Testis (tissue), 2 donors: ENCODE measurements at regions not wholly inside any gene's neighbourhood (a gene's known extent, or its start where the extent isn't known, plus 50 kb on each side); places are given as distances from the start of the nearest gene placed in this dataset.

Source experiments
- DNase-seq: peaks from one replicate; pipeline ENCODE4 v3.0.0-alpha.2; 2019
- H3K27ac ChIP-seq, 2 donors: fragments of 200-600 bp; sonication (generic); one replicate each; pipeline ENCODE4 v1.5.1; 2019
- H3K27me3 ChIP-seq: fragments of 200-600 bp; sonication (generic); one replicate; pipeline ENCODE4 v1.5.1; 2019
- H3K36me3 ChIP-seq: fragments of 200-600 bp; sonication (generic); one replicate; pipeline ENCODE4 v1.5.1; 2017; ENCODE audit warnings: low read depth; ENCODE audit errors: missing control alignments
- H3K4me1 ChIP-seq: fragments of 200-600 bp; sonication (generic); one replicate; pipeline ENCODE4 v1.5.1; 2019
- H3K4me3 ChIP-seq, 2 donors: fragments of 200-600 bp; sonication (generic); one replicate each; pipeline ENCODE4 v1.5.1; 2017 to 2019
- H3K9me3 ChIP-seq: fragments of 200-600 bp; sonication (generic); one replicate; pipeline ENCODE4 v1.5.1; 2017
- POLR2A ChIP-seq: fragments of 450-650 bp; IDR thresholded peaks from one replicate; pipeline ENCODE4 v1.6.1; 2017; ENCODE audit warnings: antibody characterized with exemption, mild to moderate bottlenecking, moderate library complexity
- WGBS, 2 donors: methylation state at CpG; one replicate each; pipeline ENCODE4 v1.1.5; 2018; 5-methylcytosine and 5-hydroxymethylcytosine counted together
- intact Hi-C: fragments of 100-400 bp; cut with DNase I; formaldehyde crosslinking; loops from one replicate; pipeline ENCODE4 v1.15.1; 2023; ENCODE audit warnings: low total_unique reads
- TF ChIP-seq, protein P1 (sequence below), 3 experiments: fragments of 450-650 bp in 2 of 3; fragments of 200-600 bp in 1 of 3; sonication (generic) in 1 of 3; IDR thresholded peaks; one replicate each; pipeline ENCODE4 v1.5.1; 2016 to 2019; ENCODE audit warnings: antibody characterized with exemption in 3 of 3, mild to moderate bottlenecking in 2 of 3, moderate library complexity in 1 of 3

- Histone ChIP-seq H3K9me3 (no peaks in the 10 kb centered on the region), H3K4me3 (no peak overlapping the region), H3K27me3 (no peaks in the 10 kb centered on the region), H3K27ac (no peak overlapping the region), H3K4me1 (no peaks in the 10 kb centered on the region), H3K36me3 (no peaks in the 10 kb centered on the region)
- no peak for DNase-seq
- intact Hi-C loops: no loop called here
- WGBS, 2 donors: 57 to 67% methylated on average over 3 of the region's 3 CpGs
- TF ChIP-seq, protein P1, sequence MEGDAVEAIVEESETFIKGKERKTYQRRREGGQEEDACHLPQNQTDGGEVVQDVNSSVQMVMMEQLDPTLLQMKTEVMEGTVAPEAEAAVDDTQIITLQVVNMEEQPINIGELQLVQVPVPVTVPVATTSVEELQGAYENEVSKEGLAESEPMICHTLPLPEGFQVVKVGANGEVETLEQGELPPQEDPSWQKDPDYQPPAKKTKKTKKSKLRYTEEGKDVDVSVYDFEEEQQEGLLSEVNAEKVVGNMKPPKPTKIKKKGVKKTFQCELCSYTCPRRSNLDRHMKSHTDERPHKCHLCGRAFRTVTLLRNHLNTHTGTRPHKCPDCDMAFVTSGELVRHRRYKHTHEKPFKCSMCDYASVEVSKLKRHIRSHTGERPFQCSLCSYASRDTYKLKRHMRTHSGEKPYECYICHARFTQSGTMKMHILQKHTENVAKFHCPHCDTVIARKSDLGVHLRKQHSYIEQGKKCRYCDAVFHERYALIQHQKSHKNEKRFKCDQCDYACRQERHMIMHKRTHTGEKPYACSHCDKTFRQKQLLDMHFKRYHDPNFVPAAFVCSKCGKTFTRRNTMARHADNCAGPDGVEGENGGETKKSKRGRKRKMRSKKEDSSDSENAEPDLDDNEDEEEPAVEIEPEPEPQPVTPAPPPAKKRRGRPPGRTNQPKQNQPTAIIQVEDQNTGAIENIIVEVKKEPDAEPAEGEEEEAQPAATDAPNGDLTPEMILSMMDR (IDR thresholded peaks at IDR 0.05): no peak
- TF ChIP-seq POLR2A: no peak
These were observed 451.1 kb downstream of the SH2D4B start for GRCh38 chr10:80988755-80989154.

GRCh38 chr10:80996615-80997193 lies 459.0 kb downstream of the SH2D4B start:
- no peak for DNase-seq
- 75 to 89% methylated on average over 7 of the region's 7 CpGs for WGBS, 2 donors
- Histone ChIP-seq H3K4me1 (no peaks in the 10 kb centered on the region), H3K4me3 (no peak overlapping the region), H3K27me3 (no peaks in the 10 kb centered on the region), H3K9me3 (no peaks in the 10 kb centered on the region), H3K27ac (no peak overlapping the region), H3K36me3 (no peaks in the 10 kb centered on the region)
- intact Hi-C loops: no loop called here
- TF ChIP-seq, protein P1 (IDR thresholded peaks at IDR 0.05): no peak
- no peak for TF ChIP-seq POLR2A

GRCh38 chr10:81000781-81001180 lies 463.1 kb downstream of the SH2D4B start:
- intact Hi-C loops: no loop called here
- Histone ChIP-seq H3K36me3 (no peaks in the 10 kb centered on the region), H3K4me1 (no peaks in the 10 kb centered on the region), H3K4me3 (no peak overlapping the region), H3K9me3 (no peaks in the 10 kb centered on the region), H3K27ac (no peak overlapping the region), H3K27me3 (no peaks in the 10 kb centered on the region)
- DNase-seq: no peak
- WGBS, 2 donors: 77 to 80% methylated on average over 1 of the region's 1 CpG
- TF ChIP-seq, protein P1 (IDR thresholded peaks at IDR 0.05): no peak
- TF ChIP-seq POLR2A: no peak

DNA sequence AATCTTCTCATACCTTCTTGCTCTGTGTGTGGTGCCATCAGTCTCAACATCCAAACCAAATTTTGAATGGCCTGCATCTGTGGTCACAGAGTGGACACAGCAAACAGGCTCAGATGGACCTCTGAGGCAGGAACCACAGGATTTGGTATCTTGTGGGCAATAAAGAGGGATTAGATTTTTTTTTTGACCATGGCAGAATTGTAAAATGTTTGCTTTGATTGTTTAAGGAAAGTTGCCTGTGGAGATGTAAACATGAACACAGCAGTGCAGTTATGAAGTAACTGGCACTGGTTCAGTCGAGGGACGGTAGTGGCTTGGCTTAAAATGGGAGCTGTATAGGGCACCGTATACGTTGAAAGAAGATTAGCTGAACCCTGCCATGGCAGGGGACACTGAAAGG lies 464.7 kb downstream of the SH2D4B start:
- TF ChIP-seq, protein P1 (IDR thresholded peaks at IDR 0.05): no peak
- no peak for TF ChIP-seq POLR2A
- intact Hi-C loops: no loop called here
- Histone ChIP-seq H3K36me3 (no peaks in the 10 kb centered on the region), H3K4me1 (no peaks in the 10 kb centered on the region), H3K9me3 (no peaks in the 10 kb centered on the region), H3K27me3 (no peaks in the 10 kb centered on the region), H3K4me3 (no peak overlapping the region), H3K27ac (no peak overlapping the region)
- 76 to 94% methylated on average over 4 of the region's 4 CpGs for WGBS, 2 donors
- DNase-seq: no peak

DNA sequence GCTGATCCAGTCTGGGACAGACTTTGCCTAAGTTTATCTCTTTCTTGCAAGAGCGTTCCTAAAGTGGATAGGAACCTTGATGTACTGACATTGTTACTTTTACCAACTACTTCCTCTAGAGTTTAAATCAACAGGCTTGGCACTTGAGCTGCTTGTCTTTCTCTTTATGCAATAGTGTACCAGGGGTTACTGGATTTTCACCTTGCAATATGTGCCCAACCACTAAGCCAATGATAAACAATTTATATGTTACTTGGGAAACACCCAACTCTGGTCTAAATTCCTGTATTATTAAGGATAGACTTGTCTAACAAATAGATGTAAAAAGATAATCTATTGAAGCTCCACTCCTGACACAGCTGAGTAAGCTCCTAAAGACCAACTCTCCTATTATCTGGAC lies 470.2 kb downstream of the SH2D4B start:
- H3K9me3 ChIP-seq: no peaks in the 10 kb centered on the region
- DNase-seq: no peak
- intact Hi-C loops: no loop called here
- H3K27ac ChIP-seq: no peak overlapping the region
- 59 to 75% methylated on average over 1 of the region's 1 CpG for WGBS, 2 donors
- no peak overlapping the region for H3K4me3 ChIP-seq
- TF ChIP-seq POLR2A: no peak
- TF ChIP-seq, protein P1 (IDR thresholded peaks at IDR 0.05): no peak
- H3K27me3 ChIP-seq: no peaks in the 10 kb centered on the region
- no peaks in the 10 kb centered on the region for H3K4me1 ChIP-seq
- H3K36me3 ChIP-seq: no peaks in the 10 kb centered on the region
